K562 (cell line): ENCODE measurements at regions not wholly inside any gene's neighbourhood (a gene's known extent, or its start where the extent isn't known, plus 50 kb on each side); places are given as distances from the start of the nearest gene placed in this dataset.

Experiments
- ATAC-seq: fragments of 200-7000 bp; cut with Tn5 transposase; 3 replicates; pipeline ENCODE4 v1.9.1; 2020; ENCODE audit warnings: moderate library complexity
- BruUV-seq: library from RNA; stranded (reverse); fragments of 400-500 nt; replicated peaks from 2 replicates; lab custom pipeline; 2021; lab: Mats Ljungman, UMichigan
- CTCF ChIA-PET: fragments of 300-600 bp; formaldehyde crosslinking; extraction: SDS; loops from one replicate; lab custom pipeline; 2021; ENCODE audit warnings: low intra/inter-chr PET ratio; lab: Yijun Ruan, JAX
- POLR2A ChIA-PET: fragments of 300-600, 350-650 bp; sonication (Branson Sonifier 250); formaldehyde crosslinking; extraction: SDS; loops from one replicate; lab custom pipeline; 2021; ENCODE audit warnings: antibody characterized with exemption, inconsistent platforms; lab: Yijun Ruan, JAX
- DNase-seq, 4 experiments: peaks; one replicate each; pipeline versions ENCODE4 v3.0.0 to v3.0.0-alpha.2; 2011 to 2018; ENCODE audit warnings: low spot score in 3 of 4, mixed read lengths in 3 of 4; ENCODE audit errors: extremely low read depth in 1 of 4
- FAIRE-seq: peaks from 2 replicates; lab custom pipeline; 2011; peaks lifted over from hg19 to GRCh38; lab: Jason Lieb, UNC
- H2AFZ ChIP-seq: 2 replicates; pipeline ENCODE4 v1.6.0; 2011; ENCODE audit warnings: low read depth, low read length, control low read depth, inconsistent platforms
- H3K27ac ChIP-seq: fragments of 200-600 bp; 3 replicates; pipeline ENCODE4 v1.8.0; 2011; ENCODE audit warnings: low read depth, mild to moderate bottlenecking, control low read depth, inconsistent platforms, low read length, moderate library complexity, mixed read lengths; ENCODE audit errors: extremely low read depth
- H3K27me3 ChIP-seq, 2 experiments: fragments of 300-600 bp in 1 of 2; 2 replicates in 1 of 2; 3 replicates in 1 of 2; pipeline versions ENCODE4 v1.6.0 to v1.8.0; 2011; ENCODE audit warnings: inconsistent platforms in 2 of 2, low read length in 2 of 2, mild to moderate bottlenecking in 1 of 2, mixed read lengths in 1 of 2, moderate library complexity in 1 of 2; ENCODE audit not compliant: control insufficient read depth in 2 of 2, insufficient read depth in 2 of 2
- H3K36me3 ChIP-seq: fragments of 300-600 bp; 3 replicates; pipeline ENCODE4 v1.8.0; 2011; ENCODE audit warnings: mild to moderate bottlenecking, low read length, inconsistent platforms; ENCODE audit not compliant: control insufficient read depth, insufficient read depth
- H3K4me1 ChIP-seq, 2 experiments: fragments of 200-600 bp in 1 of 2; replicated peaks in 1 of 2; 2 replicates in 1 of 2; 3 replicates in 1 of 2; pipeline versions ENCODE4 v1.5.1 to v1.8.0; 2011; ENCODE audit warnings: inconsistent platforms in 2 of 2, low read length in 2 of 2, mild to moderate bottlenecking in 1 of 2, mixed read lengths in 1 of 2, moderate library complexity in 1 of 2; ENCODE audit not compliant: control insufficient read depth in 2 of 2, insufficient read depth in 2 of 2
- H3K4me2 ChIP-seq: 2 replicates; pipeline ENCODE4 v1.6.1; 2011; ENCODE audit warnings: low read length, control low read depth, inconsistent platforms, mixed read lengths; ENCODE audit not compliant: insufficient read depth
- H3K4me3 ChIP-seq: fragments of 200-600 bp; sonication (generic), shearing (Covaris generic); 2 replicates; pipeline ENCODE4 v1.5.1; 2016; ENCODE audit warnings: control low read depth, inconsistent platforms
- H3K79me2 ChIP-seq: fragments of 200-600 bp; 3 replicates; pipeline ENCODE4 v1.8.0; 2011; ENCODE audit warnings: low read length, inconsistent platforms; ENCODE audit not compliant: control insufficient read depth, insufficient read depth
- H3K9ac ChIP-seq, 2 experiments: 2 replicates each; pipeline versions ENCODE4 v1.6.0 to v1.6.1; 2011; ENCODE audit warnings: low read depth in 2 of 2, low read length in 2 of 2, control low read depth in 1 of 2, inconsistent platforms in 1 of 2, mild to moderate bottlenecking in 1 of 2, mixed read lengths in 1 of 2; ENCODE audit not compliant: insufficient read depth in 1 of 2
- H3K9me1 ChIP-seq: one replicate; pipeline ENCODE4 v1.6.0; 2011; ENCODE audit warnings: inconsistent platforms, mild to moderate bottlenecking, low read length, moderate library complexity; ENCODE audit not compliant: control insufficient read depth, insufficient read depth
- H3K9me3 ChIP-seq: replicated peaks from 2 replicates; pipeline ENCODE4 v1.5.1; 2011; ENCODE audit warnings: low read depth, low read length, inconsistent platforms; ENCODE audit not compliant: control insufficient read depth, insufficient read depth
- H4K20me1 ChIP-seq: replicated peaks from 2 replicates; pipeline ENCODE4 v1.6.1; 2011; ENCODE audit warnings: low read length, inconsistent platforms, mixed read lengths; ENCODE audit not compliant: control insufficient read depth, insufficient read depth
- ARID3B ChIP-seq: fragments of 250-450 bp; sonication (Bioruptor Pico); IDR thresholded peaks from 2 replicates; pipeline ENCODE4 v1.4.0; 2020; ENCODE audit warnings: borderline replicate concordance
- HDAC8 ChIP-seq: fragments of 450-650 bp; IDR thresholded peaks from 2 replicates; pipeline ENCODE4 v1.6.1; 2016; ENCODE audit warnings: mild to moderate bottlenecking, missing genetic modification characterization, moderate library complexity, missing compliant biosample characterization
- MED1 ChIP-seq: sonication (generic); formaldehyde crosslinking; IDR thresholded peaks from 2 replicates; pipeline ENCODE4 v1.8.1; 2023; ENCODE audit warnings: missing genetic modification reagents, borderline replicate concordance
- ZNF717 ChIP-seq: fragments of 250-450 bp; sonication (Bioruptor Pico); IDR thresholded peaks from 2 replicates; pipeline ENCODE4 v1.5.0; 2021
- ZZZ3 ChIP-seq: fragments of 450-650 bp; IDR thresholded peaks from 2 replicates; pipeline ENCODE4 v1.6.1; 2016; ENCODE audit warnings: antibody characterized with exemption, mild to moderate bottlenecking, moderate library complexity
- WGBS: fragments of 100-300 bp; shearing (Covaris generic); methylation state at CpG from one replicate; pipeline ENCODE4 v1.1.6; 2016; ENCODE audit warnings: low coverage, mixed read lengths; ENCODE audit not compliant: insufficient coverage; ENCODE audit errors: missing lambda C conversion rate; 5-methylcytosine and 5-hydroxymethylcytosine counted together
- in situ Hi-C: fragments of 300-500 bp; cut with MboI; formaldehyde crosslinking; loops from 4 replicates; pipeline ENCODE4 v1.15.0; 2018; ENCODE audit warnings: inconsistent platforms, mixed read lengths
- intact Hi-C: fragments of 100-400 bp; cut with micrococcal nuclease; formaldehyde crosslinking; loops from 2 replicates; pipeline ENCODE4 v1.14.2; 2022

- TF ChIP-seq ZZZ3, result no peak
- TF ChIP-seq ZNF717 (CRISPR knock-in tag), result no peak
Observed at GRCh38 chr13:76361868-76362267, 524.3 kb downstream of the KCTD12 start (continued).

- ATAC-seq (no peak), FAIRE-seq (no peak), DNase-seq (no peak)
- Histone ChIP-seq H4K20me1 (no peaks in the 10 kb centered on the region), H3K36me3 (no peaks in the 10 kb centered on the region), H2AFZ (no peak overlapping the region), H3K27me3 (no peaks in the 10 kb centered on the region), H3K4me2 (no peak overlapping the region), H3K4me3 (no peak overlapping the region), H3K4me1 (no peaks in the 10 kb centered on the region), H3K27ac (no peak overlapping the region), H3K9me3 (no peaks in the 10 kb centered on the region), H3K9ac (no peak overlapping the region), H3K9me1 (no peaks in the 10 kb centered on the region), H3K79me2 (no peaks in the 10 kb centered on the region)
- ChIA-PET CTCF (no interaction called here), POLR2A (interaction anchor here (0.7 kb wide), 1 partner anchor 15 kb away, joined by 3 read pairs; no protein-coding TSS in a partner anchor)
- intact Hi-C loops, result no loop called here
- WGBS, result 0% methylated on average over 5 of the region's 5 CpGs
- in situ Hi-C loops, result no loop called here
- BruUV-seq, result no TSS peak
- no peak for TF ChIP-seq ZNF717 (CRISPR knock-in tag)
- no peak for TF ChIP-seq ARID3B (CRISPR knock-in tag)
- no peak for TF ChIP-seq MED1 (CRISPR knock-in tag)
- no peak for TF ChIP-seq HDAC8 (tag)
Observed at GRCh38 chr13:76351541-76352229, 534.5 kb downstream of the KCTD12 start.
